GM19468 (cell line): ENCODE measurements at regions not wholly inside any gene's neighbourhood (a gene's known extent, or its start where the extent isn't known, plus 50 kb on each side); places are given as distances from the start of the nearest gene placed in this dataset.

Experiments
- ATAC-seq: cut with Tn5 transposase; IDR thresholded peaks from one replicate; pipeline ENCODE4 v1.9.1; 2021; ENCODE audit warnings: mild to moderate bottlenecking, moderate library complexity, moderate number of reproducible peaks; ENCODE audit not compliant: unreplicated experiment; ENCODE audit errors: extremely low read depth

DNA sequence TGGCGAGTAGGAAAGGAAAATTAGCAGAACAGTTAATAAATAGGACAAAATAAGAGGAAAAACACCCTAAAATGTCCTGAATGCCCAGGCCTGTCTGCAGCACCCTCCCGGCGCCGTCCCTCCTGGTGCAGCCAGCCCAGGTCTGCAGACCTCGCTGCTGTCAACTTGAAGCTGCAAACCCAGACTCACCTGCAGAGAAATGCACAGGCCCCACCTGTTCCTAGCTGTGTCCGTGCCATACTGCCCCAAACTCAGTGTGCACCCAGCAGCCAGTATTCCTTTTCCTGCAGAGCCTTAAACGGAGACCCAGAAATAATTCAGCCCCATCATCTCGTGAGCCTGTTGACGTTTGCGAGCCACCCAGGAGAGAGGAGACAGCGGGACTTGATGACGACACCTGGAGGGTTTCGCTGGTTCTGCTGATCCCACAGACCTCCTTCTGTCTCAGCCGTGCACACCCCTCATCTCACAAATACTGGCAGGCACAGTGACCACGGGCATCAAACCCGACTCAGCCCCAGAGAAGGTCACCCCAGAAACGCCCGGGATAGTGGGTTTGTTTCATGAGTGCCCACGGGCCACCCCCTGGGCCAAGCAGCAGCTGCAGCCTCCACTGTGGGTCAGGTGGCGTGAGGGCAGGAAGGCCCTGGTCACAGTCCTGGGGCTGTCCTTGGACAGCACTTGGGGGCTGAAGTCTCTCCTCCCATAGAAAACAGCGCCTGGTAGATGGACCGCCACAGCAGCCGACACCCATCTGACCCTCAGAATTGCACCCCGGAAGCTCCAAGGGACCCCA is 239.5 kb upstream of the SALL3 start:
- no peak for ATAC-seq

DNA sequence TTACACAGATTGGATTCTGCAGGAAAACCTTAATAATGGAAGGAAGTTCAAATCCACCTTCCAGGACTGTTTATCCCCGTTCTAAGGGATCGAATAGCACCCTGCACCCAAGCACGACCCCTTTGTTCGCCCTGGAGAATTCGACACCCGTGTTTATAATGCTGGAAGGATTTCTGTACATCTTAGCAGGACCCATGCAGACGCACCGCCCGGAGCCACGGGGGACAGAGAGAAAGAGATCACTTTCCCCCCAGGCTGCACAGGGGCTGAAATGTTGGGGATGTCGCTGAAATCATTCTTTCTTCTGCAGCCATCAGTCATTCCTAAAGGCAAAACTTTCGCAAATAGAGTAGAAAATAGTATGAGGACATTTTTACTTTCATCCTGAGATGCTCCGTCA is 238.7 kb upstream of the SALL3 start:
- ATAC-seq, result no peak

DNA sequence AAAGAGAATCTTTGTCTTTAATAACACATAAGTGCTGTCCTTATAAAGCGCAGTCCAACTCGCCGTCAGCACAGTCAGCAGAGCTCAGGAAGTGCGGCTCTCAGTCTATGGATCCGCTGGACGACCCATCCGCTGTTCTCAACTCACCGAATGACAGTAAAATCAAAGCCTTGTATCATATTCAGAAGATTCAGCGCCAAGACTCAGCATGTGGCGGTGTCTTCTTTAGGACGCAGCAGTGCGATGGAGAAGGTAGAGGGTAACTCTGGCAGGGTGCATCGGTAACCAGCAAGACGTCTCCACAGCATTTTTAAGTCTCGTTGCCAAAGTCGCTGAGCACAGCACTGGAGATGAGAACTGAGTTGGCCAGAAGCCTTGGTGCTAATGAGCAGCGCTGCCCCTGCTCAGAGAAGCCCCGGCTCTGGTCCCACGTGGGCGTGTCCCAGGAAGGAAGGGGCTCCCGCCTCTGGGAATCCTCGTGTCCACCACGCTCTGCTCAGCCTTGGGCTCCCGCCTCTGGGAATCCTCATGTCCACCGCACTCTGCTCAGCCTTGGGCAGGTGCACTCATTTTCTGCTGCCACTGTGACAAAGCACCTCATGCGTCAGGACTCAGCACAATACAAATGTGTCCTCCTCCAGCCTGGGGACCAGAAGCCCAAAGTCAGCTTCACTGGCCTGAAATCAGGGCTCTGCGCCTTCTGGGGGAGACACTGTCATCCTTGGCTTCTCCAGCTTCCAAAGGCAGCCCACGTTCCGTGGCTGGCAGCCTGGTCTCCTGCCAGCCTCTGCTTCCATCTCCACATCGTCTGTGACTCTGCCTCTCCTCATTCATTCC is 238.0 kb upstream of the SALL3 start:
- no peak for ATAC-seq

DNA sequence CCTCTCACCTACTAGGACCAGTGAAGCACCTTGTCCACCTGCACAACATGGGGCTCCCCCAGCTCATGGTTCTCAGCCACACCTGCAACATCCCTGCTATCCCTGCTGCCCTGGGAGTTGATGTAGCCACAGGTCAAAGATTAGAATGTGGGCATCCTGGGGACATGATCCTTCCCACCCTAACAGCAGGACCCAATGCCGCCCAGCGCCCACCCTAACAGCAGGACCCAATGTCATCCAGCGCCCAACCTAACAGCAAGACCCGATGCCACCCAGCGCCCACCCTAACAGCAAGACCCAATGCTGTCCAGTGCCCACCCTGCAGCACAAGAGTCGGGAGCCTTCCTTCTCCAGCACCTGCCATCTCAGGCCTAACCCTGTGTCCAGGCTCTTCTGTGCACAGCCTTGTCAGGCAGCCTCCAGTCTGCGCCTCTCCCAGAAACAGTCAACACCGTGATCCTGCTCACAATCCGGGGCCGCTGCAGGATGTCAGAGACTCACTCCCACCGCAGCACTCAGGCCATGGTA is 237.3 kb upstream of the SALL3 start:
- ATAC-seq, result no peak

DNA sequence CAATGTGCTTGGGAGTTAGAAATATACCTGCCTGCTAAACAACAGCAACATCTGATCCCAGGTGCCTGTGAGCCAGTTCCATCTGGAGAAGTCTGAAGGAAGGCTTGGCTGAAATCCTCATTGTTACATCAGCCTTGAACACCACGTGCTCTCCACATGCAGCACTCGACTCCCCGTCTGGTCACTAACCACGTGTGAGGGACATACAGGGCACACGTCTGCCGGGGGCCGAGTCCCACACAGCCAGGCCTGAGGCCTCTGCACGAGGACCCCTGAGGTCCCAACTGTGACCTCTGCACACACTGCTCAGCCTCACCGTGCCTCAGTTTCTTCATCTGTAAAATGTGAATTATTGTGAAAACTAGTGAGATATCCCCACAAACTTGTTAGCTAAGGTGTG is 236.5 kb upstream of the SALL3 start:
- ATAC-seq, result no peak

DNA sequence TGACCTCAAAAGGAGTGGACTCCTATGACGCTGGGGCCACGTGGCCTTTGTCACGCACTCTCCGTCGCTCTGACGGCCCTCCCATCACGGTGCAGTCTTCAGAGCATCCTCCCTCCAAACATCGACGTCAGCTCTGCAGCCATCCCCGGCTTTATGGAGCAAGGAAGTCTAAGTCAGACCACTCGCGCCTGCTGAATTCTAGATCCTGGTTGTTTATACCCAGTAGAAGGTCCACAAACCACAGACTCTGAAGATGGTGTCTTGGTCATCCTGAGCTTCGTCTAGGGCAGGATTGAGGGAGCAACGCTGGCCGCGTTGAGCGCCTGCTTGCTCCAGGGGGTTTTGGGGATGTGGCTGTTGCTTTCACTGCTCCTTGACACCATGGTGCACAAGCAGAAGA is 228.0 kb upstream of the SALL3 start:
- no peak for ATAC-seq

DNA sequence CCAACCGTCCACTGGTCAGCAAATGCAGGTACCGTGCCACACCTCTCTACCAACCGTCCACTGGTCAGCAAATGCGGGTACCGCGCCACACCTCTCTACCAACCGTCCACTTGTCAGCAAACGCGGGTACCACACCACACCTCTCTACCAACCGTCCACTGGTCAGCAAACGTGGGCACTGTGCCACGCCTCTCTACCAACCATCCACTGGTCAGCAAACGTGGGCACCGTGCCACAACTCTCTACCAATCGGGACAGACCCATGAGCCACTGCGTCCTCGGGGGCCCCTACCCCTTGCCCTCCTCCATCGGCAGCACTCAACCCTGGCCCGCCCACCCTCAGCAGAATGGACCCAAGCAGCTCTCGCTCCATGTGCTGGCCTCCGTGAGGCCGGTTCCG is 226.4 kb upstream of the SALL3 start:
- no peak for ATAC-seq

DNA sequence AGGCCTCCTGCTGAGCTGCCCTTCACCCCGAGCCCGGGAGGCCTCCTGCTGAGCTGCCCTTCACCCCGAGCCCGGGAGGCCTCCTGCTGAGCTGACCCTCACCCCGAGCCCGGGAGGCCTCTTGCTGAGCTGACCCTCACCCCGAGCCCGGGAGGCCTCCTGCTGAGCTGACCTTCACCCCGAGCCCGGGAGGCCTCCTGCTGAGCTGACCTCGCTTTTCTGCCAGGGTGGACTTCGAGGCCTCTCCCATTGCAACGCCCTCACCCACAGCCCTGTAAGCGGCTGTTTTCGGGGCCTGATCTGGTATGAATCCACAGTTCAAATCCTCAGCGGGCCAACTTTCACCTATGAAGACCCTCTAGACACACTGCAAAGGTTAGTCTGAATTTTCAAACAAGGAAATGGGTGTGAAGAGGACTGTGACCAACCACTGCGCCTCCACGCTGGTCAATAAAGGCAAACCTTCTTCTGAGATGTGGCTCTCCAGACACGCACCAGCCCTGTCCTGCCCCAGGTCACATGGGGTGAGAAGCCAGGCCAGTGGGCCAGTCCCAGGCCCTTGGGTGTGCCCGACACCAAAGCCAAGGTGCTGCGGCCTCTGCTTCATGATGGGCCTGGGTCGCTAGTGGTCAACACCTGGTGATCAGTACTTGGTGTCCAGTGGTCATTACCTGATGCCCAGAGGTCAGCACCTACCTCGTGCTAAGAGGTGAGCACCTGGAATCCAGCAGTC is 225.1 kb upstream of the SALL3 start:
- no peak for ATAC-seq

DNA sequence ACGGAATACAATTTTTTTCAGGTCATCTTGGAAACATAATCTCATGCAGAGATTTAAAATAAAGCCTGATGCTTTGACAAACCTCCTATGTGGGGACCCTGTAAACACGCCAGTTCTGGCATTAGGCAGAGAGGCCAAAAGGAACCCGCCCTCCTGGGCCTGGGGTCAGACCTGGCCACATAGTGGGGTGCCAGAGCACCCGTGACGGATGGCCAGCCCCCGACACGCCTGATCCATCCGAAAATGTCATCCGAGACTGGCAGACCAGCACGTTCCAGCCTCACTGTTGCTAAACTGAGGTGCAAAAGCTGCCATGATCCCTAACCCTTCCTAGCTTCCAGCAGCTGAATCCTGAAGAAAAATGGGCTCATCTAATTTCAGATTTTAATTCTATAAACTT is 222.6 kb upstream of the SALL3 start:
- no peak for ATAC-seq

DNA sequence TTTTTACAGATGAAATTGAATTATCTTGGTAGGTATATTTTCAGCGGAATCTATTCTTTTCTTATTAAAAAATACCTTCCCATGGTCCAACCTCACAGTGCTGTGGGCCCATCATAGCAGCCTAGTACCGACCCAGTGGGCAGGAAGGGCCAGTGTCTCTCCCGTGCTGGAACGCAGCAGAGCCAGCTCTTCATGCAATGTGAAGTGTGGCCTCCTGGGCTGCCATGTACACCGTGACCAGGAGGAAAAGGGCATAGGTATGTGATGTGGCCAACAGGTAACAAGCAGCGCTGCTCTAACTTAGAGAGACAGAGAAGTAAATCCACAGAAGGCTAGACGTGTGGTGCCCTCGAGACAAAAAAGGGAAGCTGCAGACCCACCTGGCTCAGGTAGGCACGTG is 221.1 kb upstream of the SALL3 start:
- no peak for ATAC-seq

DNA sequence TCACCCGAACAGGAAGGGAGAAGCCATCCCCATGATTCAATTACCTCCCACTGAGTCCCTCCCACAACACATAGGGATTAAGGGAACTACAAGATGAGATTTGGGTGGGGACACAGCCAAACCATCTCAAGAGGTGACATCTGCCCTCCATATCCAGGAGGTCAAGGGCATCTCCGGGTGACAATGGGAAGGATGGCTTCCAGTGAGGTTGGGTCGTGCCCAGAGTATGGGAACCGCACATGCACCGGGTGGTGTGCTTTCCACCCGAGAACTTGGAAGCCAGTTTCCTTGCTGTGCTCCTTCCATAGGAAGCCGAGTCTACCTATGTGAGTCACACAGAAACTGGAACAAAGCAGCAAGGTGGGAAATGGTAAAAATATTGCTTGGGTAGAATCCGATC is 216.9 kb upstream of the SALL3 start:
- ATAC-seq, result no peak

DNA sequence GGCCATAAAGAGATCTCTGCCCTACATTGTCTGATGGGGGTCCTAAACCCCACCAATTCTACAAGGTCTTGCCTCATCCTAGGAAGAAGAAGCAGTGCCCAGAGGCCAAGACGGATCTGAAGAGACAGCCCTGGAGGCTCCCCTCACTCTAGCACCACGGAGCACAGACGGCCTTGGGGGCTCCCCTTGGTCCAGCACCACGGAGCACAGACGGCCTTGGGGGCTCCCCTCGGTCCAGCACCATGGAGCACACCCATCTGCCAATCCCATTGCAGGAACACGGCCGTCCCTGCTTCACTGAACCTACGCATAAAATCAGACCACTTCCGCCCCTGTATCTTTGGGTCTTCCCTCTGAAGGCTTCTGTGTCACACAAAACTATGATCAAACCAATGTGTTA is 215.1 kb upstream of the SALL3 start:
- ATAC-seq, result no peak

DNA sequence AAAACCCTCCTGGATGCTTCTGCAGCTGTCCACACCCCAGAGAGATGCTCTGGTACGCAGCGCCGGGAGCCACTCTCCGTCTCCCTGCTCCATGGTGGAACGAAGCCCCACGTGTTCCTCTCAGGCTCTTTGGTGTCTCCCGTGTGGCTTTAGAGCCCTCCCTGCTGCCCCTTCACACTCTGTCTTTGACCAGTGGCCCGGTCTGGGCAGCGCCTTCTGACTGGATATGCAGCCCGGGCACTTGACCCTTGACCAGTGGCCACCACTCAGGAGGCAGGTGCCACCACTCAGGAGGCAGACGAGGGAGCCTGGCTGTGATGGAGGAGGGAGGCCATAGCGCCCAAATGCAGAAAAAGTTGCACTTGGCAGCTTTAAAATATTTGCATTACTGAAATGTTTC is 214.5 kb upstream of the SALL3 start:
- no peak for ATAC-seq

DNA sequence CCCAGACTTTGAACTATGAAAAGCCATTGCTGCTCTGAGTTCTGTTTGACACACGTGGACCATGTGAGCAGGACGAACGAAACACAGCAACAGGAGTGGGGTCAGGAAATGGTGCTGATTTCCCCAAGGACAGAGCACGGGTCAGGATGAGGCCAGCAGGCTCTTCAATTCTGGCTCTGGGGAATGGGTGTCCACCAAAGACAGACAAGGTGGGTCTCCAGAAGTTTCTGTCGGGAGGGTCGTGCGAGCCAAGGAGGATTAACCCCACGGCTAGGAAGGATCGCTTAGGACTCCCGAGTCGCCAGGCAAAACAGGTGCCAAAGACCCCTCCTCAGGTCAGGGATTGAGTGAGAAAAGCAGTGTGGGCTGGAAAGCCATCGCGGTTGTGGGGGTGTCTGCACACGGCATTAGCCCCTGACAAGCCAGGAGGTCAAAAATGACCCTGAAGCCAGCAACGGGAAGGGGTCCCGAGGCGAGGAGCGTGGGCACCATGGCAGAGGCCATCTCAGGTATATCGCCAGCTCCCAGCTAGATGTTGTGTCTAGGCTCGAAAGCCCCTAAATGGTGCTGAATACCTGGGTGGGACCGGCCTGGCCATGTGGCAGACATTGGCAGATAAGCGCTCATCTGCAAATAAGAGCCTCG is 213.9 kb upstream of the SALL3 start:
- no peak for ATAC-seq

DNA sequence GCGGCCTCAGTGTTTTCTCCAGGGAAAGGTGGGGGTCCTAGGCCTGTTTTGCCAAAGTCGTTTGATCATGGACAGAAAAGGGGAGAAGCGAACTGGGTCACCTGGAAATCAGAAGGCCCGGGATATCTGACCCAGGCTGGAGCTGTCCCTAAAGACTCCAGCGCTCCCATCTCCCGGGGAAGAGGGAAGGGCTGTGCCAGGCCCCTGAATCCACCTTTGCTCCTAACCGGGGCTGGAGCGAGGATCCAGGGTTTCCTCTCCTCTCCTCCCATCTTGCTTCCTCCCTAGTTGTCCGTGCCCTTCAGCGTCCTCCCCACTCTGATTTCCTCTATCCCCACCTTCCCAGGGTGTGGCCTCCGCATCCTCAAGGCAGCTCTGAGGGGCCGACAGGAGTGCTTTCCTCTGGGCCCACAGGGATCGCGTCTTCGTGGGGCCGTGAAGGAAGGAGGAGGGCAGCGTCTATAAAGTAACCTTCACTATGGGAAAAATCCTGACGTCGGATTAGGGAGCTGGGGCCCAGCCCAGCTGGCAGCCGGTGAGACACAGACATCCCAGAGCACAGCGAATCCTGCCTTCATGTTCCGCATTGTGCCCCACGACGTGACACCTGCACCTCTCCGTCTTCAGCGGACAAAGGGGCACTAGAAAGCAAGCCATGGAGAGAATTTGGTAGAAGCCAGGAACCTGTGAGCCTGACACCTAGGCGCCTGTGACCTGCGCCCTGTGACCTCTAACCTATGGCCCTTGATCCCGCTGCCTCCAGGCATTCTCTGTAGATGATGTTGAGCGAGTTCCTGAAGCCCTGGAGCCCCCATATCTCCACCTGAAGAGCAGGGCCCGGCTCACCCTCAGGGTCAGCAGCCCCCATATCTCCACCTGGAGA is 212.7 kb upstream of the SALL3 start:
- no peak for ATAC-seq

DNA sequence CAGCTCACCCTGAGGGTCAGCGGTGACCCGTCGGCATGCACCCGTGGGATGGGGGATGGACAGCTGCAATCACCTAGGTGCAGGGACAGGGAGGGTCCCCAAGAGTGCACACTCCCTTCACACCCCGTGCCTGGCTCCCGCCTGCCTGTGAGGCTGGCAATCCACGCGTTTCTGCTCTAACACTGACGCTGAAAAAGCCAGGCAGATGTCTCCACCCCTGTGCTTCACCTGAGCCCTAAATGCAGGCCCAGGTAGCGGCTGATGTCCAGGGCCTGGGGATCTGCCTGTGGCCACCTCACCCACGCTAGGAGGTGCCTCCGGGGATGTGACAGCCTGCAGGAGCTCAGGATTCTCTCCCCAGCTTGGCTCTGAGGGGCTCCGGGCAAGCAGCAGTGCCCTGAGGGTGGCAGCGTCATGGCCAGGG is 212.0 kb upstream of the SALL3 start:
- no peak for ATAC-seq

DNA sequence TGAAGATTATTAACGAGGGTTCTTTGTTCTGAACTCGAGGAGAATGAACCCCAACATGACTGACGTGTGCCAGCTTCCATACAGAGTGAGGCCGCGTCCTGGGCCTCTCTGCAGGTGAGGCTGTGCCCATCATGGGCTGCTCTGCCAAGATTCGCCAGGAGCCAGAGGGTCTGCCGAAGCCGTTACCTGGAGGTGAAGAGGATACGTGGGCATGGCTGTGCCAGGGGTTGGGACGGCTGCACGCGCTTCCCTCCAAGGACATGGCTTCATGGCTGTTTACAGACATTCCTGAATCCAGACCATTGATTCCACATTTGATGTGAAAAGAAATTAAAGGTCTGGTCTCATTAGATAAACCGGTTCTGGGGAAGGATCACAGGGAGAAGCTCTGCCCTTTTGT is 211.4 kb upstream of the SALL3 start:
- ATAC-seq, result no peak

DNA sequence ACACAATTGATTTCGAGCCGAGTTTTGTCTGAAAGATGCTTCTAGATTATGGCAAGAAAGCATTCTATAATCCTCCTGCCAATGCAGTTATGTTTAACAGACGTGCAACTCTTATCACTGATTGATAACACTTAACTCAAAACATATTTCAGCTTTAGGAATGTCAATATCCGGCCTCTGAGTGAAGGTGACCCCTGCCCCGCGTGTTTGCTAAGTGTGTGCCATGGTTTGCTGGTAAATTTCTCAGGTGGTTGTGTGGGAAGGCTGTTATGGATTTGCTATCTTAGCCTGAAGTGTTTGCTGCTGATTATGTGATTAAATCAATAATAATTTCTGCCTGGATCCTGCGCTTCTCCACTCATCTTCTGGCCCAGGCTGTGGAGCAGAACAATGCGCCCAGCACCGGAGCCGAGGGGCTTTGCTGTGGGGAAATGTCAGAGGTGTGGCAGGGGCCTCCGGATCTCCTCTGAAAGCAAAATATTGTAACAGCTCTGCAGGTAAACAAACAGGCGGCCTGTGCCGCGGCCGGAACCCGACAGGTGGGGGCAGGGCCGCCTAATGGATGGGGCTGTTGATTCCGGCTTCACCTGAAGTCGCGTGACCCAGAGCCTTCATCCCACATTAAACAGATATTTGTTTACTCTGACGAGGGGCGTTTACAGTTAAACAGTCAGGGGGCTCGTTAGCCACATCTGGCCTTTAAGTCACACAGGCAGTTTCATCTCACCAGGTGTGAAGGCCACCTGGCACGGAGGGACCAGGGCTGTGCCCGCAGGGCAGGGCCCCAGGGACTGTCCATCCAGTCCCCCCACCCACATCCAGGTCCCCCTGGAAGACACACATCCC is 210.7 kb upstream of the SALL3 start:
- ATAC-seq, result no peak
